Testis (tissue), 2 donors: ENCODE measurements at regions not wholly inside any gene's neighbourhood (a gene's known extent, or its start where the extent isn't known, plus 50 kb on each side); places are given as distances from the start of the nearest gene placed in this dataset.

Source experiments
- DNase-seq: peaks from one replicate; pipeline ENCODE4 v3.0.0-alpha.2; 2019
- H3K27ac ChIP-seq, 2 donors: fragments of 200-600 bp; sonication (generic); one replicate each; pipeline ENCODE4 v1.5.1; 2019
- H3K27me3 ChIP-seq: fragments of 200-600 bp; sonication (generic); one replicate; pipeline ENCODE4 v1.5.1; 2019
- H3K36me3 ChIP-seq: fragments of 200-600 bp; sonication (generic); one replicate; pipeline ENCODE4 v1.5.1; 2017; ENCODE audit warnings: low read depth; ENCODE audit errors: missing control alignments
- H3K4me1 ChIP-seq: fragments of 200-600 bp; sonication (generic); one replicate; pipeline ENCODE4 v1.5.1; 2019
- H3K4me3 ChIP-seq, 2 donors: fragments of 200-600 bp; sonication (generic); one replicate each; pipeline ENCODE4 v1.5.1; 2017 to 2019
- H3K9me3 ChIP-seq: fragments of 200-600 bp; sonication (generic); one replicate; pipeline ENCODE4 v1.5.1; 2017
- POLR2A ChIP-seq: fragments of 450-650 bp; IDR thresholded peaks from one replicate; pipeline ENCODE4 v1.6.1; 2017; ENCODE audit warnings: antibody characterized with exemption, mild to moderate bottlenecking, moderate library complexity
- WGBS, 2 donors: methylation state at CpG; one replicate each; pipeline ENCODE4 v1.1.5; 2018; 5-methylcytosine and 5-hydroxymethylcytosine counted together
- intact Hi-C: fragments of 100-400 bp; cut with DNase I; formaldehyde crosslinking; loops from one replicate; pipeline ENCODE4 v1.15.1; 2023; ENCODE audit warnings: low total_unique reads
- TF ChIP-seq, protein P1 (sequence below), 3 experiments: fragments of 450-650 bp in 2 of 3; fragments of 200-600 bp in 1 of 3; sonication (generic) in 1 of 3; IDR thresholded peaks; one replicate each; pipeline ENCODE4 v1.5.1; 2016 to 2019; ENCODE audit warnings: antibody characterized with exemption in 3 of 3, mild to moderate bottlenecking in 2 of 3, moderate library complexity in 1 of 3

DNA sequence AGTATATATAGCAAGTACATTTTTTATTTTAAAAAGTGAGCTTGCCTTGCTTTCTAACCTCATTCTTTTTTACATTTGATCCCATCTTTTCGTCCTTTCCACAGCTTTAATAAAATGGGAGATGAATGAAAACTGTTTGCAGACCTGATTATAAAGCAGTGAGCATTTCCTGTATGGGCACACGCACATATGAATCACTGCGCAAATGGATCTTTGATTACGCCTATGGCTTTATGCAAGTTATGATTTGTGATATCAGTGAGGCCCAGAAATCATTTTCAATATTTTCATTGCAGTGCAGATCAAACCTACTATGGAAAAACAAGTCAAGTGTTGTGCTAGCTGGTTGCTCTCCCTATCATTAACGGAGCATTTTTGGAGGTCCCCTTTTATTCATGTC lies 1073.0 kb downstream of the MAT2B start:
- Histone ChIP-seq H3K4me1 (no peaks in the 10 kb centered on the region), H3K27me3 (no peaks in the 10 kb centered on the region), H3K4me3 (no peak overlapping the region), H3K36me3 (no peaks in the 10 kb centered on the region), H3K9me3 (no peaks in the 10 kb centered on the region), H3K27ac (no peak overlapping the region)
- no peak for DNase-seq
- intact Hi-C loops = no loop called here
- WGBS, 2 donors = 75 to 83% methylated on average over 5 of the region's 5 CpGs
- TF ChIP-seq, protein P1, sequence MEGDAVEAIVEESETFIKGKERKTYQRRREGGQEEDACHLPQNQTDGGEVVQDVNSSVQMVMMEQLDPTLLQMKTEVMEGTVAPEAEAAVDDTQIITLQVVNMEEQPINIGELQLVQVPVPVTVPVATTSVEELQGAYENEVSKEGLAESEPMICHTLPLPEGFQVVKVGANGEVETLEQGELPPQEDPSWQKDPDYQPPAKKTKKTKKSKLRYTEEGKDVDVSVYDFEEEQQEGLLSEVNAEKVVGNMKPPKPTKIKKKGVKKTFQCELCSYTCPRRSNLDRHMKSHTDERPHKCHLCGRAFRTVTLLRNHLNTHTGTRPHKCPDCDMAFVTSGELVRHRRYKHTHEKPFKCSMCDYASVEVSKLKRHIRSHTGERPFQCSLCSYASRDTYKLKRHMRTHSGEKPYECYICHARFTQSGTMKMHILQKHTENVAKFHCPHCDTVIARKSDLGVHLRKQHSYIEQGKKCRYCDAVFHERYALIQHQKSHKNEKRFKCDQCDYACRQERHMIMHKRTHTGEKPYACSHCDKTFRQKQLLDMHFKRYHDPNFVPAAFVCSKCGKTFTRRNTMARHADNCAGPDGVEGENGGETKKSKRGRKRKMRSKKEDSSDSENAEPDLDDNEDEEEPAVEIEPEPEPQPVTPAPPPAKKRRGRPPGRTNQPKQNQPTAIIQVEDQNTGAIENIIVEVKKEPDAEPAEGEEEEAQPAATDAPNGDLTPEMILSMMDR (IDR thresholded peaks at IDR 0.05) = no peak
- TF ChIP-seq POLR2A = no peak

DNA sequence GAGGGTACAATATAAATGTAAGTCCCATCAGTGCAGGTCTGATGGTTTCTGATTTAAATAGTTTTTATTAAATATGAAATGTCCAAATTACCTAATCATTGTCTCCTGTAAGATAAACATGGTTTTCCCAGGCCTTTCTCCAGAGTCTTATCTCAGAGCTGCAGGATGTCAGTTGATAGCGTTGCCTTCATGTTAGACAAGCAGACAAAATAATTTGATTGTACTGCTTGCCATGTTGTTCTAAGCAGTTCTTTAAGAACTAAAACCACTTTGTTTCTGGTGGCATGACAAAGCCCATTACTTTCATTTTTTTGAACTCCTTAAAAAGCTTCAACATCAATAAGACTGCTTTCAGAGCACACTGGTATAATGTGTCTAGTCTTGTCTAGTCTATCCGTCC lies 1073.5 kb downstream of the MAT2B start:
- Histone ChIP-seq H3K4me1 (no peaks in the 10 kb centered on the region), H3K36me3 (no peaks in the 10 kb centered on the region), H3K27me3 (no peaks in the 10 kb centered on the region), H3K9me3 (no peaks in the 10 kb centered on the region), H3K4me3 (no peak overlapping the region), H3K27ac (no peak overlapping the region)
- no peak for TF ChIP-seq POLR2A
- TF ChIP-seq, protein P1 (IDR thresholded peaks at IDR 0.05) = no peak
- DNase-seq = no peak
- intact Hi-C loops = no loop called here
- WGBS, 2 donors = 51 to 57% methylated on average over 2 of the region's 2 CpGs

DNA sequence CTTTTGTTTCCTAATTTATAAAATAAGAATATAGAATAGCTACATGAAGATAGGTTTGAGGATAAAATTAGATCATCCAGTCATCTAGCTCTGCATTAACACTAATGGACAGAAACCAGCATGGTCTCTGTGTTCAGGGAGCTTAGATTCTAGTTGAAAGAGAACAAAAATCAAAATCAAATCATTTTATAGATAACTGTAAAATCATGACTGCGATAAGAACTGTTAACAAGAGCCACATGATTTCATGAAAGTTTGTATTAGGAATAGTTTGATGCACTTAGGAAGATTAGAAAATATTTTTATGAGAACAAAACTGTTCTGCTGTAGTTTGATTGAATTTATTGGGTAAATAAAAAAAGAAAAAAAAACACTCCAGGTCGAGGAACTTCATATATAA lies 1074.7 kb downstream of the MAT2B start:
- no peak for TF ChIP-seq POLR2A
- TF ChIP-seq, protein P1 (IDR thresholded peaks at IDR 0.05) = no peak
- no peak for DNase-seq
- intact Hi-C loops = no loop called here

DNA sequence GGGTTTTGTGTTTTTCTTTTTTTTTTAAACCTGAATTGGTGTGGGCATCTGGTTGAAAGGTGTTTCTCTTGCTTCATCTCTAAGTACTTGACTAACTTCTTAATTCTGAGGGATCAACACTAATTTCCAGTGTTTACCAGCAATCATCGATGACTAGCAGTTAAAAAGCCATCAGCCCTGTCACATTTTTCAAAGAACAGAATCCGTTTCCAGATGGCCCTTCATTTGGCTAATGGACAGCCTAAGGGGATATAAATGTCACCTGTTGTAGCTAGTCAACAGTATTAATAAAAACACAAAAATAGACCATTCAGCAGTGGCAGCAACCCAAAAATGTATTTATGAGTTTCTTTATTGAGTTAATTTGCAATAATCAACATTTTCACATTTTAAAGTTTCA lies 1076.5 kb downstream of the MAT2B start:
- H3K4me3 ChIP-seq = no peak overlapping the region
- no peak for DNase-seq
- H3K9me3 ChIP-seq = no peaks in the 10 kb centered on the region
- H3K27me3 ChIP-seq = no peaks in the 10 kb centered on the region
- no peaks in the 10 kb centered on the region for H3K4me1 ChIP-seq
- intact Hi-C loops = no loop called here
- no peak overlapping the region for H3K27ac ChIP-seq
- no peaks in the 10 kb centered on the region for H3K36me3 ChIP-seq
- WGBS, 2 donors = 83 to 85% methylated on average over 2 of the region's 2 CpGs
- no peak for TF ChIP-seq POLR2A
- TF ChIP-seq, protein P1 (IDR thresholded peaks at IDR 0.05) = no peak

More for the DNA sequence above, 1074.7 kb downstream of the MAT2B start:
- Histone ChIP-seq H3K27me3 (no peaks in the 10 kb centered on the region), H3K27ac (no peak overlapping the region), H3K36me3 (no peaks in the 10 kb centered on the region), H3K4me3 (no peak overlapping the region), H3K4me1 (no peaks in the 10 kb centered on the region), H3K9me3 (no peaks in the 10 kb centered on the region)
- WGBS, 2 donors = 65 to 67% methylated on average over 2 of the region's 2 CpGs

DNA sequence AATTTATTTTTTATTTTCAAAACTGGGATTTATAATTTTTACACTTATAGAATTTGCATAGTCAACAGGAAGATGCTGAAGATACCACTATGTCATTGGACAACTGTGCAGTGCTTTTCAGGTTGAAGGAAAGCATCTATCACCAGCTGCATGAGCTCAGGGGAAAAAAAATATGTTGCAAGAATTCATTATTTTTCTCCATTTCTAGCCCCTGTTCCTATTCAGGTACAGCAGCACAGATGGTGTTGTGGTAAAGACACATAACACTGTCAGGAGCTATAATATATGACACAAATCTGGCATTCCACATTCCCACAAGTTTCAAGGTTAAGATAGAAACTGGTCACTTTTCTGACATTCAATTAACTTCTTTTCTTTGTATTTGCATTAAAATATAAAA lies 1088.6 kb downstream of the MAT2B start:
- no peak for DNase-seq
- Histone ChIP-seq H3K27me3 (no peaks in the 10 kb centered on the region), H3K4me3 (no peak overlapping the region), H3K4me1 (no peaks in the 10 kb centered on the region), H3K9me3 (no peaks in the 10 kb centered on the region), H3K27ac (no peak overlapping the region), H3K36me3 (no peaks in the 10 kb centered on the region)
- TF ChIP-seq POLR2A = no peak
- TF ChIP-seq, protein P1 (IDR thresholded peaks at IDR 0.05) = no peak
- intact Hi-C loops = no loop called here
